ENCODE measurements at regions not wholly inside any gene's neighbourhood (a gene's known extent, or its start where the extent isn't known, plus 50 kb on each side); places are given as distances from the start of the nearest gene placed in this dataset.
"Not testable (repeated sequence)": the region's sequence is repeated elsewhere in the genome, so short reads cannot be mapped to it uniquely, and the experiment has no call there.

- no peak overlapping the region for H3K4me3 ChIP-seq
- H3K36me3 ChIP-seq (ENCODE audit: low read depth, missing control alignments) = no peaks in the 10 kb centered on the region
- 76 to 87% methylated on average over 1 of the region's 1 CpG for WGBS, 2 donors
- intact Hi-C loops (cut with DNase I; ENCODE audit: low total_unique reads) = no loop called here
- H3K4me1 ChIP-seq = no peaks in the 10 kb centered on the region
- no peak overlapping the region for H3K27ac ChIP-seq
- H3K9me3 ChIP-seq = no peaks in the 10 kb centered on the region
- DNase-seq = no peak
- no peak for TF ChIP-seq POLR2A (IDR thresholded peaks at IDR 0.05)
- no peak for TF ChIP-seq CTCF (IDR thresholded peaks at IDR 0.05)
- no peaks in the 10 kb centered on the region for H3K27me3 ChIP-seq
Observed at GRCh38 chr2:17146358-17146757, 371.9 kb downstream of the RAD51AP2 start.

- H3K9me3 ChIP-seq = no peaks in the 10 kb centered on the region
- 58 to 59% methylated on average over 2 of the region's 2 CpGs for WGBS, 2 donors
- no peak overlapping the region for H3K27ac ChIP-seq
- H3K4me3 ChIP-seq = no peak overlapping the region
- no peak for DNase-seq
- intact Hi-C loops (cut with DNase I; ENCODE audit: low total_unique reads) = no loop called here
- TF ChIP-seq POLR2A (IDR thresholded peaks at IDR 0.05) = no peak
- TF ChIP-seq CTCF (IDR thresholded peaks at IDR 0.05) = no peak
- no peaks in the 10 kb centered on the region for H3K36me3 ChIP-seq (ENCODE audit: low read depth, missing control alignments)
- H3K4me1 ChIP-seq = no peaks in the 10 kb centered on the region
- H3K27me3 ChIP-seq = no peaks in the 10 kb centered on the region
Observed at GRCh38 chr2:17136877-17137276, 381.4 kb downstream of the RAD51AP2 start.

GRCh38 chr2:17136231-17136630 lies 382.0 kb downstream of the RAD51AP2 start:
- WGBS, 2 donors = 55% methylated on average over 3 of the region's 3 CpGs
- no peak for DNase-seq
- H3K27ac ChIP-seq = no peak overlapping the region
- no peaks in the 10 kb centered on the region for H3K27me3 ChIP-seq
- H3K4me3 ChIP-seq = no peak overlapping the region
- no peaks in the 10 kb centered on the region for H3K9me3 ChIP-seq
- no peaks in the 10 kb centered on the region for H3K36me3 ChIP-seq (ENCODE audit: low read depth, missing control alignments)
- no peaks in the 10 kb centered on the region for H3K4me1 ChIP-seq
- TF ChIP-seq POLR2A (IDR thresholded peaks at IDR 0.05) (no peak), CTCF (IDR thresholded peaks at IDR 0.05) (no peak)
- intact Hi-C loops (cut with DNase I; ENCODE audit: low total_unique reads) = no loop called here

GRCh38 chr2:17135619-17136018 lies 382.6 kb downstream of the RAD51AP2 start:
- intact Hi-C loops (cut with DNase I; ENCODE audit: low total_unique reads) = no loop called here
- Histone ChIP-seq H3K27me3 (no peaks in the 10 kb centered on the region), H3K27ac (no peak overlapping the region), H3K36me3 (ENCODE audit: low read depth, missing control alignments) (no peaks in the 10 kb centered on the region), H3K4me1 (no peaks in the 10 kb centered on the region), H3K4me3 (no peak overlapping the region), H3K9me3 (no peaks in the 10 kb centered on the region)
- no peak for DNase-seq
- TF ChIP-seq POLR2A (IDR thresholded peaks at IDR 0.05) = no peak
- WGBS, 2 donors = 93 to 100% methylated on average over 1 of the region's 1 CpG

- Histone ChIP-seq H3K36me3 (ENCODE audit: low read depth, missing control alignments) (no peaks in the 10 kb centered on the region), H3K4me1 (no peaks in the 10 kb centered on the region), H3K4me3 (no peak overlapping the region), H3K9me3 (no peaks in the 10 kb centered on the region), H3K27ac (no peak overlapping the region), H3K27me3 (no peaks in the 10 kb centered on the region)
- TF ChIP-seq CTCF (IDR thresholded peaks at IDR 0.05) = no peak
- TF ChIP-seq POLR2A (IDR thresholded peaks at IDR 0.05) = no peak
- WGBS, 2 donors = 82 to 95% methylated on average over 6 of the region's 6 CpGs
- no peak for DNase-seq
- intact Hi-C loops (cut with DNase I; ENCODE audit: low total_unique reads) = no loop called here
Observed at GRCh38 chr2:17133052-17133671, 385.1 kb downstream of the RAD51AP2 start.

- H3K36me3 ChIP-seq (ENCODE audit: low read depth, missing control alignments); H3K27me3 ChIP-seq; H3K4me1 ChIP-seq; H3K27ac ChIP-seq; H3K4me3 ChIP-seq; H3K9me3 ChIP-seq; intact Hi-C loops (cut with DNase I; ENCODE audit: low total_unique reads); DNase-seq: not testable (repeated sequence)
- 96 to 100% methylated on average over 3 of the region's 3 CpGs for WGBS, 2 donors
Observed at GRCh38 chr2:17130627-17131026, 387.6 kb downstream of the RAD51AP2 start.

Measured in testis (tissue), 2 donors.